ENCODE measurements at regions not wholly inside any gene's neighbourhood (a gene's known extent, or its start where the extent isn't known, plus 50 kb on each side); places are given as distances from the start of the nearest gene placed in this dataset.

GRCh38 chr2:100767810-100768806, 51.8 kb upstream of the NPAS2 start:
- DNase-seq, result no peak
